Astrocyte of the cerebellum (primary cell): ENCODE measurements at regions not wholly inside any gene's neighbourhood (a gene's known extent, or its start where the extent isn't known, plus 50 kb on each side); places are given as distances from the start of the nearest gene placed in this dataset.

Experiments used
- DNase-seq: peaks from one replicate; pipeline ENCODE4 v3.0.0-alpha.2; 2011; ENCODE audit warnings: low read depth
- H3K4me3 ChIP-seq: 2 replicates; pipeline ENCODE4 v1.5.1; 2011; ENCODE audit warnings: mild to moderate bottlenecking, low read depth, low read length, moderate library complexity
- in situ Hi-C: cut with HindIII; loops from 2 replicates; pipeline ENCODE4 v1.10.0; 2017; ENCODE audit warnings: low sequenced_read_pairs
- TF ChIP-seq, protein P1 (sequence below): IDR thresholded peaks from 2 replicates; pipeline ENCODE4 v1.5.1; 2012; ENCODE audit warnings: low read length, low read depth, moderate library complexity, mild to moderate bottlenecking; ENCODE audit errors: missing control alignments

DNA sequence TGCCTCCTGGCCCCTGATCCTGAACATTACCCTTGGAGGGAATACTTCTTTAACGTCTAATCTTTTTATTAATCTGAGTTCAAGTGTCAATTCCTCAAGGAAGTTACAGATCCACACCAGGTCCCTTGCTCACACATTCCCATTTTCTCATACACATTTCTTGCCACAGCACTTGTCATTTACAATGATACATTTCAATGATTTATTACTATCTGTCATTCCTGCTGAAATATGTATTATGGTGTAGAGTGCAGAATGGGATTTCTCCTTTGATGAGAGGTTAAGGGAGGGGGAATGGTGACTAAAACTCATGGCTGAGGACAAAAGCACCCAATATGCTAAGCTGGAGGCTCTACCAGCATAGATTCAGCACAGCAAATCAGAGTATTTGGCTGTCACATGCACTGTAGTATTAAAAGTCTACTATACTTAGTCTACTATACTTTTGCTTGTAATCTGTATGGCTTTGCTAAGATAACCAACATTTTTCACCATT is 982.5 kb downstream of the TTLL7 start:
- TF ChIP-seq, protein P1, sequence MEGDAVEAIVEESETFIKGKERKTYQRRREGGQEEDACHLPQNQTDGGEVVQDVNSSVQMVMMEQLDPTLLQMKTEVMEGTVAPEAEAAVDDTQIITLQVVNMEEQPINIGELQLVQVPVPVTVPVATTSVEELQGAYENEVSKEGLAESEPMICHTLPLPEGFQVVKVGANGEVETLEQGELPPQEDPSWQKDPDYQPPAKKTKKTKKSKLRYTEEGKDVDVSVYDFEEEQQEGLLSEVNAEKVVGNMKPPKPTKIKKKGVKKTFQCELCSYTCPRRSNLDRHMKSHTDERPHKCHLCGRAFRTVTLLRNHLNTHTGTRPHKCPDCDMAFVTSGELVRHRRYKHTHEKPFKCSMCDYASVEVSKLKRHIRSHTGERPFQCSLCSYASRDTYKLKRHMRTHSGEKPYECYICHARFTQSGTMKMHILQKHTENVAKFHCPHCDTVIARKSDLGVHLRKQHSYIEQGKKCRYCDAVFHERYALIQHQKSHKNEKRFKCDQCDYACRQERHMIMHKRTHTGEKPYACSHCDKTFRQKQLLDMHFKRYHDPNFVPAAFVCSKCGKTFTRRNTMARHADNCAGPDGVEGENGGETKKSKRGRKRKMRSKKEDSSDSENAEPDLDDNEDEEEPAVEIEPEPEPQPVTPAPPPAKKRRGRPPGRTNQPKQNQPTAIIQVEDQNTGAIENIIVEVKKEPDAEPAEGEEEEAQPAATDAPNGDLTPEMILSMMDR, result no peak
- in situ Hi-C loops, result no loop called here

DNA sequence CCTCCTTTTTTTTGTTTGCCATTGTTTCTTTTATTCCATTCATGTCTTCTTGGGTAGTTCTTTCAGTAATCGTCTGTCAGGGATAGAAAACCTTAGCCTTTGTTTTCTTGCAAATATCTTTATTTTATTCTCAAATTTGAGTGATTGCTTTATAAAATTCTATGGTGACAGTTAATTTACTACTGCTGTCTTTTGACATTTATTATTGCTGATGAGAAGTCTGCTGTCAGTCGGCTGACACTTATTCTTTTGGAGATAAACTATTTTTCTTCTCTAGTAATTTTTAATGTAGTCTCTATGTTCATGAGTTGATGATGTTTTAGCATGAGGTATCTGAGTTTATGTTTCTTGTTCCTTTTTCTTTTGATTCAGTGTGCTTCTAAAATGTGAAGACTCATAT is 983.8 kb downstream of the TTLL7 start:
- TF ChIP-seq, protein P1, result no peak
- DNase-seq, result no peak
- in situ Hi-C loops, result no loop called here
- no peak overlapping the region for H3K4me3 ChIP-seq

More for the DNA sequence above, 982.5 kb downstream of the TTLL7 start:
- DNase-seq, result no peak
- no peak overlapping the region for H3K4me3 ChIP-seq

DNA sequence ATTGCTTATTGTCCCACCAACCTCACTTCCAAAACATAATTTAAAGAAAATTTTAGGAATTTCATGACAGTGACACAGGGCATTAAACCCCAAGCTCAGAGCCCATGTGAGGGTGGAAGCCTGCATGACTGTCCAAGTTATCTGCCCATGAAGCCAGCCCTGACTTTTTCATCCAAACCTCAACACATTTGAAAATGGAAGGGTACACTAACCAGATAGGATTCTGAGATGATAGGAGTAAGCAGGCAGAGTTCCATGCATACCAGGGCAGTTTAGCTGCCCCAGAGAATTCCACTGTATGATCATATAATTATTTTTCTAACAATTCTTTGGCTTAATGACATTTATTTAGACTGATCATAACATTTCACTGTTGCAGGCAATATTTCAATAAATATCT is 986.0 kb downstream of the TTLL7 start:
- in situ Hi-C loops, result no loop called here
- TF ChIP-seq, protein P1, result no peak
- DNase-seq, result no peak
- no peak overlapping the region for H3K4me3 ChIP-seq

- DNase-seq, result no peak
- in situ Hi-C loops, result no loop called here
- no peak overlapping the region for H3K4me3 ChIP-seq
- TF ChIP-seq, protein P1, result no peak
Measured at GRCh38 chr1:83011265-83011664, 987.7 kb downstream of the TTLL7 start.

DNA sequence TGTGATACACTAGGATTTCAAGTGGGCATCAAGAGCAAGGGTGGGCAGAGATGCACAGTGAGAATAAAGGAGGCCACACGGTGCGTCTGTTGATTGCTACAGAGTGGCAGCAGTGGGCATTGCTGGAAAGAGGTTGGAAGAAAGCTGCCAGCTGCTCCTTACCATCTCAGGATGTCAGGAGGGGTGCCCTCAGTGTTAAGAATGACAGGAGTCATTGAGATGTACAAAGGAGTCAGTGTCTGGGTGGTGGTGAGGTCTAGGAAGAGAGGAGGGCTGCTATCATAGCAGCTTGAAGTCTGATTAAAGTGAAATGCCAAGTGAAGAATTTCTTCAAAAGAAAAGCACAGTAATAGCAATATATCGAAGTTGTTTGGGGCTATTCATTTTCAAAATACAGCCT is 992.7 kb downstream of the TTLL7 start:
- no peak overlapping the region for H3K4me3 ChIP-seq
- TF ChIP-seq, protein P1, result no peak
- in situ Hi-C loops, result no loop called here
- DNase-seq, result no peak

DNA sequence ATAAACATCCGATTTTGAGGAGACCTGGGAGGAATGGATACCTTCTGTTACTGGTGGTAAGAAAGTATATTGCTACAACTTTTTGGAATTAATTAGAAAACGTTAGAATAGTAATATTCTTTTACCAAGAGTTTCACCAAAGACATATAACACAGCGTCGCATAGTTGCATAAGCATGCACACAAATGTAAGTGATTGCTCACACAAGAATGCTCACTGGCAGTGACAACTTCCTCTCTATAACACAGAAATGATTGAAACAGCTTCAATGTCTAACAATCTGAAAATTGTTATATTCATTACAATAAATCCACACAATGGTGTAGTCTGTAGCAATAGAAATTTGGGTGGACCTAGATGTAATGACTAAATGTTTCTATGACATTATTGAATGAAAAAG is 998.6 kb downstream of the TTLL7 start:
- no peak overlapping the region for H3K4me3 ChIP-seq
- TF ChIP-seq, protein P1, result no peak
- no peak for DNase-seq
- in situ Hi-C loops, result no loop called here

DNA sequence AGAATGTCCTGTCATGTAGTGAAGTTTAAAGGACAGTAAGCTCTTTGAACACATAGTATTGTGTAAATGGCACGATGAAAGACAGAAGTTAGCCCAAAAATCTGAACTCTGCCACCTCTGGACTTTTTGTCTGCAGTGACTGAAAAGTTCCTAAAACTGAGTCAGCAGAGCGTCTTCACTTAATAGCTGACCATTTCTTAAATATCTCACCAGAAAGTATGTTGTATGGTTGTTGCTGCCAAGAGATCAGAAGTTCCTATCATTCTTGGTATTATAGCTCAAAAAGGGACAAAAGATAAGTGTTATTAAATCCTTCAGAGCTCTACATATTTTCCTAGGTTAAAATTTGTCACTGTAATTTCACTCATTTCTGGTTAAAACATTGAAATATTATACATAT is 1003.0 kb downstream of the TTLL7 start:
- no peak overlapping the region for H3K4me3 ChIP-seq
- TF ChIP-seq, protein P1, result no peak
- in situ Hi-C loops, result no loop called here
- DNase-seq, result no peak
